ENCODE measurements at regions not wholly inside any gene's neighbourhood (a gene's known extent, or its start where the extent isn't known, plus 50 kb on each side); places are given as distances from the start of the nearest gene placed in this dataset.

- TF ChIP-seq EZH2phosphoT487 (IDR thresholded peaks at IDR 0.05; ENCODE audit: borderline replicate concordance, low read length) (no peak), CTCF (conservative IDR thresholded peaks at IDR 0.05; ENCODE audit: low read depth, low read length) (no peak), EZH2 (IDR thresholded peaks at IDR 0.05; ENCODE audit: low read length, unreplicated experiment) (no peak)
Measured at GRCh38 chr3:181541414-181541813, 170.3 kb upstream of the SOX2 start.
